NCI-H524 (cell line): ENCODE measurements at regions not wholly inside any gene's neighbourhood (a gene's known extent, or its start where the extent isn't known, plus 50 kb on each side); places are given as distances from the start of the nearest gene placed in this dataset.

Source experiments
- DNase-seq, 2 experiments: peaks; one replicate each; lab custom pipeline; 2025; lab: John Stamatoyannopoulos, UW

DNA sequence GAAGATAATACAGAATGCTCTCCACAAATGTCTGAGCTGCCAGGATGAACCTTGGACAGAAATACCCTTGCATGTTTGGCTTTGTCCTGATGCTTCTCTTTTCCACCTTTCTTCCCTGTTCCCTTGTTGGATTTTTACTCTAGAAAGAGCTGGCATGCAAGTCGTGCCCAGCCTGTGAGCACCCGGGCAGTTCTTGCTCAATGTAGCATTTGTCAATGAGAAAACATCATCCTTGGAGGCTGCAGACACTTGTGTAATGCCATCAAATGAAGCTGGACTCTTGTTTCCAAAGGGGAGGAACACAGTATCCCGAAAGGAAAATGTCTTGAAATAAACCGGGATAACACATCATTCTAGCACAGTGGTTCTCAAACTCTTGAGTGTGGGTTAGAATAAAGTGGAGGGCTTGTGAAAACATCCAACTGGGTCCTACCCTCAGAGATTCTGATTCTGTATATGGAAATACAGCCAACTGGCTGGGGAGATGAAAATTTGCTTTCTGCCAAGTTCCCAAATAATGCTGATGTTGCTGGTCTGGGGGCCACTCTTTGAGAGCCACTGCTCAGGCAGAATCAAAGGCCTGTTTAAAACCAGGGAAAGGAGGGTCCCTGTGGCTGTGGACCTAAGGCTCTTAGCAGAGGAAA is 237.2 kb downstream of the SPATA18 start:
- DNase-seq, result no peak

- DNase-seq, result no peak
Observed at GRCh38 chr4:52290466-52290865, 239.4 kb downstream of the SPATA18 start.

- DNase-seq, result no peak
Observed at GRCh38 chr4:52292245-52292644, 241.1 kb downstream of the SPATA18 start.

- no peak for DNase-seq
Observed at GRCh38 chr4:52296341-52296740, 245.2 kb downstream of the SPATA18 start.

GRCh38 chr4:52298444-52298843 is 247.3 kb downstream of the SPATA18 start:
- DNase-seq, result no peak

DNA sequence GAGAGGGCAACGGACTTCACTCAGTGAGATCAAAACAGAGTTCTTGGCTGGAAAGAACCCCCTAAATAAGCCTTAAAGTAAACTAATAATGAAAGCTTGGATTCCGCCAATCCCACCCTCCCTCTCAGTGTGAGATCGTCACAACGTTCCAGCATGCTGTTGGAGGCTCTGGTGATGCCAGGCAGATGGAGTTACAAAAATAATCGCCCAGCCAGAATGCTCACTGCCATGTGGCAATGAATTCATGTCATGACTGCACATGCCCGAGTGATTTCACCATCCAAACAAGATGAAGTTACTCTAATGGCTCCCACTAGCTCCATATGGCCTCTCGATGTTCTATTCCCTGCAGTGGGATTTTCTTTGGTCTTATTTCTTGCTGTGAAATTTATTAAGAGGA is 248.0 kb downstream of the SPATA18 start:
- peak; percentile 0 to 27 for DNase-seq

- DNase-seq, result no peak
Observed at GRCh38 chr4:52311464-52312125, 260.5 kb downstream of the SPATA18 start.

GRCh38 chr4:52312722-52313121 is 261.6 kb downstream of the SPATA18 start:
- no peak for DNase-seq

- DNase-seq, result no peak
Observed at GRCh38 chr4:52317361-52317879, 266.3 kb downstream of the SPATA18 start.

GRCh38 chr4:52317981-52318380 is 266.9 kb downstream of the SPATA18 start:
- no peak for DNase-seq

GRCh38 chr4:52329894-52330293 is 278.8 kb downstream of the SPATA18 start:
- no peak for DNase-seq

GRCh38 chr4:52343595-52343994 is 292.5 kb downstream of the SPATA18 start:
- no peak for DNase-seq

- DNase-seq, result no peak
Observed at GRCh38 chr4:52350926-52351325, 299.8 kb downstream of the SPATA18 start.

DNA sequence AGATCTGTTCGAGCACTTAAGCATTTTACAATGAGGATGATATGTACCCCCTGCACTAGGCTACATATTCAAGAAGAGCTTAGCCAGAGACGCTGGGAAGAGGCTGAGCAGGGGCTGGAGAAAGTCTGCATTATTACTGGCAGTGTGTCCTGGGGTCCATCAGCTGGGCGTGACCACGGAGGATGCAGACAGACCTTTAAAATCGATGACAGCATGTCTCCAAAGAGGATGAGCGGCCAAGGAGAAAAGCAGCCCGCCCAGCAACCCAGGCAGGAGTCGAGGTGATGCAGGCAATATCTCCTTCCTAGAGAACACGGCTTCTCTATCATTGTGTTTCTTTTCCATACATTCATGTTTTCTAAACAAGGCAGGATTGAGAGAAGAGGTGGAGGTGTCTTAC is 300.7 kb downstream of the USP46 start:
- no peak for DNase-seq

DNA sequence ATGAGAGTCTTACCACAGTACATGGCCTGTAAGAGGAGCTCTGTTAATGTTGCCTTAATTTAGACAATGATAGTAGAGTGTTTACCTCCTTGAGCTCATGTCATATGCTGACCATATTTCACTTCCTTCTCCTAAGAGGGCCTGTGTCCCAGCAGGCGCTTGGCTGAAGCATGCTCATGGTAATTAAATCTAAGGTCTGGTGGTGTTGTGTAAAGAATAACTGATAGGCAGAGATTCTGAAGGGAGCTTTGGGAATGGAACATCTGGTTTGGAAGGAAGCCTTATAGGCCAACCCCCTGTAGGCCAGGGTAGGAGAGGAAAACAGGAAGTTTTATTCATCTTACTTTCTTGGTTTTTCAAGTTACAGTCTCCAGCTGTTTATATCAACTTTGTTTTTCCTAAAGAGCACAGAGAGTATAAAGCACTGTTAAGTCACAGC is 300.2 kb downstream of the USP46 start:
- DNase-seq, result peak in 1 of 2 experiments; percentile 39

GRCh38 chr4:52366191-52366590 is 292.9 kb downstream of the USP46 start:
- DNase-seq, result no peak

DNA sequence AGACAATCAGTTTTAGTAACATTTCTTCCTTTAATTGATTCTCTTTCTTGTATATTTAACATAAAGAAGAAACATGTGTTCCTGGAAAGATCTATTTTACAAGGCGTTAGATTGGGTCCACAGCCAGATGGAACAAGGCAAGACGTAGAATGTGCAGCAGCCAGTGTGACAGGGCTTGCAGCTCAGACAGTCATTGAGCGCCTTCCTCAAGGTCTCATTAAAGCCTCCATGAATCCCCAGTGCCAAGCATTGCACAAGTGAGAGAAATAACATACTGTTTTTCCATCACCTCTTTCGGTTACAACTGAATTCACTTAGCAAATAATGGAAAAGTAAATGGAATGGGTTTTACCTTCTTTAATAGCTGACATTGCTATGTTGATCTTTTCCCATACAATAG is 292.5 kb downstream of the USP46 start:
- DNase-seq, result no peak

DNA sequence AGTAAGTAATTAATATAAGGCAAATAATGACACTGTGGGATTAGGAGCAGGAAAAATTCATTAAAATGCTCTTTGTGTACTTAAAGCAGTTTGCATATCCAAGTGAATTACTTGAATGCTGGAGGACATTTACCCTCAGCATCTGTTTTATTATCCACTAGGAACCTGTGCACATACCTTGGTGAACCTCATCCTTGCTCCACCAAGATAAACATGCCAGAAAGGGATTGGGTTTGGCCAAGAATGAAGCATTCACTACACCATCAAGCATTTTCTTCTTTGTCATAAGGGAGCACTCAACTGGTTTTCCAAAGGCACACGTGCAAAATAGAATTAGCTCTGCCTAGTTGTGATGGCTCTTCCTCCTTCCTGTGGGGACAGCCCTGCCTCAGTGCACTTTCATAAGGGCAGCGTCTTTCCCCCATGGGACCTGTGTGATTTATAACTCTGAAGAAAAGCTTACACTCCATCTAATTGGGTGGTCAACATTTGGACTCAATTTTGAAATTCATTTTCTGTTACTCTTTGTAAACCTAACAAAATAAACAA is 291.7 kb downstream of the USP46 start:
- no peak for DNase-seq

- no peak for DNase-seq
Observed at GRCh38 chr4:52368895-52369294, 290.2 kb downstream of the USP46 start.

- no peak for DNase-seq
Observed at GRCh38 chr4:52369649-52370048, 289.5 kb downstream of the USP46 start.

DNA sequence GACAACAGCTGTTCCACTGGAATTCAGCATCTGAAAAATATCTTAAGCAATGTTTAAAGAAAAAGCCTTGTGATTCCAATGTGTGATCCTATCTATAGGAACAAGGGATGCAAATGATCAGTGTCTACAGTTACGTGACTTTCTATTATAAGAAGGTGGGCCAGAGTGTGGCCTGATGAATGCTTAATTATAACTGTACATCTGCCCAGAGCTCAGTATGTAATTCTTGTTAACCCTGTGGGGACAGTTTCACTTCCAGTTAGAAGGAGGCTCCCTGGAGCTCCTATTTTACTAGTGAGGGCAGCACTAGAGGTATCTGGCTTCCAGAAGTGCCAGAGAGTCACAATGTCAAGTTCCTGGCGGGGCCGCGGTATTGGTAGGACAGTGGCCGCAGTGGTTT is 288.5 kb downstream of the USP46 start:
- DNase-seq, result no peak

DNA sequence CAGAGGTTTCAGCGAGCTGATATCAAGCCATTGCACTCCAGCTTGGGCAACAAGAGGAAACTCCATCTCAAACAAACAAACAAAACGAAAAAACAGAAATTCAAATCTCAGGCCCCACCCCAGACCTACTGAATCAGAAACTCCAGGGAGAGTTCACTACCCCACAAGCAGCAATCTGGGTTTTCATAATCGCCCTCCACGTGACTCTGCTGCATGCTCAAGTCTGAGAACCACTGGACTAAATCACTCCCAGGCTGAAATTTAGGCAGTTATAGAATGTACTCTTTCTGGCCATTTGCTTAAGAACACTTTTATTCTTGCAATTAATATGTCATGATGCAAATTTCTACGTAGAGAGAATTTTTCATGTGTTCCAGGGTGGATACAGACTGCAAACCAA is 287.3 kb downstream of the USP46 start:
- DNase-seq, result no peak

- no peak for DNase-seq
Observed at GRCh38 chr4:52372269-52372668, 286.8 kb downstream of the USP46 start.
